B cell (primary cell): ENCODE measurements at regions not wholly inside any gene's neighbourhood (a gene's known extent, or its start where the extent isn't known, plus 50 kb on each side); places are given as distances from the start of the nearest gene placed in this dataset.

Source experiments
- CTCF ChIP-seq: fragments of 200-600 bp; IDR thresholded peaks from one replicate; pipeline ENCODE4 v1.8.0; 2022; ENCODE audit warnings: antibody characterized with exemption, mild to moderate bottlenecking
- EZH2 ChIP-seq: IDR thresholded peaks from 2 replicates; pipeline ENCODE4 v1.6.1; 2012; ENCODE audit warnings: borderline replicate concordance, low read depth, mild to moderate bottlenecking, moderate library complexity, low read length; ENCODE audit not compliant: insufficient read depth, poor library complexity, severe bottlenecking

GRCh38 chrX:499870-500364 lies 113.2 kb upstream of the PPP2R3B start:
- no peak for TF ChIP-seq EZH2
- no peak for TF ChIP-seq CTCF
